Stimulated activated CD4-positive, alpha-beta T cell treated with anti-CD3 and anti-CD28 coated beads, Interleukin-12 subunit alpha, Interleukin-12 subunit beta, amount 100 ng/mL, for 24 hours (primary cell): ENCODE measurements at regions not wholly inside any gene's neighbourhood (a gene's known extent, or its start where the extent isn't known, plus 50 kb on each side); places are given as distances from the start of the nearest gene placed in this dataset.

ENCODE experiments used
- DNase-seq, 2 experiments: peaks; one replicate each; pipeline ENCODE4 v3.0.0-alpha.2; 2020; ENCODE audit warnings: low read depth in 2 of 2

DNA sequence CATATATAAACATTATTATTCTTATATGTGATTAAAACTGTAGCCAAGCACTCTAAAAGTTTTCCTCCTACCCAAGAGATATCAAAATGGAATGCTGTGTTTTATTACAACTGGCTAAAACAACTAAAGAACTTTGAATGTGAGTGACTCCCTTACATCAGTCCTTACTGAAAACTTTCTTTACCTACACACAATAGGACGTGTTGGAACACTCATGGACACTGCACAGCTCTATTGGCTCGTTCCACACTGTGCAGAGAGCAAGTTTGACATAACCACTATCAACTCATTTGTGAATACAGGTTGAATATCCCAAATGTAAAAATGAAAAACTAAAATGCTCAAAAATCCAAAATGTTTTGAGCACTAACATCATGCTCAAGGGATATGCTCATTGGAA is 650.6 kb downstream of the SLC4A3 start:
- DNase-seq, result no peak

DNA sequence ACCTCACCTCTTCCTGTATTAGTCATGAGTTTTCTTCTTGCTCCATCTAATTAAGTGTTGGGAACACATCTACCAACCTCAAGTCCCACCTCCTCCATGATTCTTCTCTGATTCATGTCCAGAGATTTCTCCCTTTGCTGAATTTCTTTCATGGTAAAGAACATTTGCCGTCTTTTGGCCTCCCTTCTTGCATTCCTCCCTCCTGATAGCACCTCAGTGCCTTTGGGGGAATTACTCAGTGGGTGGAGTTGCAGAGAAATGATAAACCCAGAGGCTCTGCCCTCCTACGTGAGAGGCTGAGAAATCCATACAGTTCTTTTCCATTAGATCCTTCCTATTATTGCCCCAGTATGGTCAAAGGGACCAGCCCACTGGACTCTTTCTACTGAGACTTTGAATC is 651.9 kb downstream of the SLC4A3 start:
- DNase-seq, result no peak

DNA sequence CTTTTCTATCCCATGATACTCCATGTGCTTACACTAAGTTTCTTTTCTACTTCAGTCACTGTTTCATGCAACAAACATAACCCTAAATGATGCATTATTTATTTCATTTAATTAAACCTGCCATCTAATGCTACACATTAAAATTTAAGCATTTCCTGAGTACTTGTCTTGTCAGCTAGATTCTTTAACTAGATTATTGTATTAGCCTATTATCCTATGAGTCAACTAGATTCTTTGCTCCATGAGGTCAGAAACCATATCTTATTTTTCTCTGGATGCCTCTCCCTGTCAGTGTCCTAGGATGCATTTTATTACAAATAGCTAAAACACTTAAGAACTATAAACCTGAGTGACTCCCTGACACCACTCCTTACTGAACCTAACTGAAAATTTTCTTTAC is 652.4 kb downstream of the SLC4A3 start:
- DNase-seq, result no peak

DNA sequence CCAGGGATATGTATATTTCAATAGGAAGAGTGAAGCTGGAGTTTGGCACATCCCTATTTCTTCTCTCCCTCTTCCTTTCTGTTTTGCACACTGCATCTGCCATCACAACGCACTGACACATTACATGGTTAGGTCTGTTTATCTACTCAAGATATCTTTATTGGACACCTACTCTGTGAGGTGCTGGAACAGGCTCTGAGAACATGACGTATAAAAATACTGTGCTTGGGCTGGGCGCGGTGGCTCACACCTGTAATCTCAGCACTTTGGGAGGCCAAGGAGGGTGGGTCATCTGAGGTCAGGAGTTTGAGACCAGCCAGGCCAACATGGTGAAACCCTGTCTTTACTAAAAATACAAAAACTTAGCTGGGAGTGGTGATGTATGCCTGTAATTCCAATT is 653.3 kb downstream of the SLC4A3 start:
- no peak for DNase-seq

DNA sequence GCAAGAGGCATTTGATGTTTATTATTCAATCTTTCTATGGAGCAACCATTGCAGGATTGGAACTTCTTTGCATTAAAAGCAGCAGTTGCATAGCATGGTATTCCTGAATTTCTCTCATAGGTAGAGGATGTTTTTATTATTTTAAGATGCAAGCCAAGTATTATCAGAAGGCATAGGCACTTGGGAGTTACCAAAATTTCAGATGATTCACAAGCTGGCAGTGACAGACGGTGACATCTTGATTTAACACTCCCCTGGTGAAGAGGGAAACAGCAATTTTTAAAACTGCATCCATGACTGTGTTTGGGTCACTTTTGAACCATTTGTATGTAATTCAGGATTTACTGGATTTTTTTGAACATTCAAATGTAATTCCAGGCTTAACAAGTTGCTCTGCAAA is 654.3 kb downstream of the SLC4A3 start:
- no peak for DNase-seq

DNA sequence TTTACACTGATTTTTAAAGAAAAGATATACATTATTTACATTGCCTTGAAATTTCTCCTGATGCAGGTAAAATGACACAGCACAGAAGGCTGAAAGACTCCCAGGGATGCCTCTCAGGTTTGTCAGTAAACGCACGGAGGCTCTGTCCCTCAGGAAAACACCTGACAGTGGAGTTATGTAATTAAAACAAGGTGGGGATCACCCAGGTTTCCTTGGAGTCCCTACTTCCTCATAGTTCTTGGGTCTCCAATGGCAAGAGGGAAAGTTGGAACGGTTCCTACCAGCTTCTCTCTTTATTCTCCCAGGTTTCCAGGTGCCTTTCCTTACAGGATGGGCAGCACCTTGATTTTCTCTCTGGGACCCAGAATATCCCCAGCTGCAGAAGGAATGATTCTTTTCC is 654.8 kb downstream of the SLC4A3 start:
- no peak for DNase-seq

DNA sequence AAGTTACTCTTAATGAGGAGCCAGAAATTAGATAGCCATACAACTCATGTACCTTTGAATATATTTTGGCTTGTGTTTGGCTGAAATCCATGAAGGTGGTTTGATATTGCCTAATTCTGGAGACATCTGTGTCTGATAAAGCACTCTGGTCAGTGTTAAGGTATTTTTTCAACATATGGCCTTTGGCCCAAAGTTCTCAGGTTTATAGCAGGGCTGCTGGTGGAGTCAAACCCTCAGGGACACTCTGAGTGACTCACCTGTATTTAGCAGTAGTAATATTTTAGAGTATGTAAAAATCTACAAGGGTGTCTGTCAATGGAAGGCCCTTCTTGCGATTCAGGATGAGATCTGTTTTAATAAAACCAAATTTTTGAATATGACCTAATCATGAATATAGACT is 666.5 kb downstream of the SLC4A3 start:
- no peak for DNase-seq

DNA sequence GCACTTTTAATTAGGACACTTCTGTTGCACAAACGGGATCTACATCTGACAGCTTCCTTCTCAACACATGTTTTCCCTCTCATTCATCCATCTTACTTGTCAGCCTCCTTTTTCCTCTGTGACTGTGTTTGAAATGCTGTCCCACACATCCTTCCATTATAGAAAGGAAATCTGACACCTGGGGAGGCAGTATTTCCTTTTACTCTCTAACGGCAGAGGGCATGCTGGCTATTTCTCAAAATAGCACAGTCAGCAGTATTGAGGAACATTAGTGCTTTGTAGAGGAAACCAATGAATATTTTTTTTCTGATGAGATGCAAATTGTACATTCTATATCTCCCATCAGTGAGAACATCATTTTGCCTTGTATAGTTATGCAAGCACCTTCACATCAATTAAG is 668.7 kb downstream of the SLC4A3 start:
- no peak for DNase-seq

DNA sequence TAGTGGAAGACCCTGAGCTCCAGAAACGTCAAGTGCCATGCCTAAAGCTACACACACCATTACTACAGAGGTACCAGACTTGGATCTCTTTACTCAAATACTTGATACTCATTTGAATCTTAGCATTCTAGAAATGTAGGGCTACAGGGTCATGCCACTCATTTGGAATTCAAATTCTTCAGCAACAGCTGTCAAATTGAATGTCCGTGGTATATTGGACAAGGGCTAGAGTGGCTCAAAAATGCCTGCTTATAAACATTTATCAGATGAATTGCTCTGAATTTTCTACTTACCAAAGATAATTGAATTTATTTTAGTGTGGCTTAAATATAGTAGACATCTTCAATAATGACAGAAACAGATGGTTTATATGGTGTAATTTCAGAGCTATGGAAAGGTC is 669.7 kb downstream of the SLC4A3 start:
- no peak for DNase-seq

DNA sequence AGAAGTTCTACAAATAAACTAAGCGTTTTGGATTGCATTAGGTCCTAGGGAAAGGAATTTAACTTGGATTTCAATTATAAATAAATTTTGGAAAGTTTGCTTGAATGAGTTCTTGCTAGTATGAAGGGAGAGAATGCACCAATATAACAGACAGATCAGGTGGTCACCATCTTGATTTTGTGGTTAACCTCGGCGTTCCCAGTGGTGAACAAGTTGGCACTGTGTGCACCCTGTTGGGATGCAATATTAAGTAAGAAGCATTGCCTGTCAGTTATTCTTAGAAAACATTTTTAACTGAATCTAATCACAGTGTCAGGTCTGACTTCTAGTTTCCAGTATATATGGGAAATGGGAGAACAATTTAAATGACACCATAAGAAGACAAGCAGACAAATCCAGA is 673.4 kb downstream of the SLC4A3 start:
- DNase-seq, result no peak

DNA sequence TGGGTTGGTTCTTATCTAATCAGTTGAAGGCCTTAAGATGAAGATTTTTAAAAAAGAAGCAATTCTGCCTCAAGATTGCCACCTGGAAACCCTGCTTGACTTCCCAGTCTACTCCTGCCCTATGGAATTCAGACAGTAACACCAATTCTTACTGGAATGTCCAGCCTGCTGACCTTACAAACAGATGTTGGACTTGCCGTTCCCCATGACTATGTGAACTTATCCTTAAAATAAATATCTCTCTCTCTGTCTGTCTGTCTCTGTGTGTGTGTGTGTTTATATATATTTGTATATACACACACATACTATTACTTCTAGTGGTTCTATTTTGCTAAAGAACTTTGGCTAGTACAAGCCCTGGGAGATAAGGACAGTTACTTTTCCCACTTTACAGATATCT is 675.3 kb downstream of the SLC4A3 start:
- DNase-seq, result no peak

DNA sequence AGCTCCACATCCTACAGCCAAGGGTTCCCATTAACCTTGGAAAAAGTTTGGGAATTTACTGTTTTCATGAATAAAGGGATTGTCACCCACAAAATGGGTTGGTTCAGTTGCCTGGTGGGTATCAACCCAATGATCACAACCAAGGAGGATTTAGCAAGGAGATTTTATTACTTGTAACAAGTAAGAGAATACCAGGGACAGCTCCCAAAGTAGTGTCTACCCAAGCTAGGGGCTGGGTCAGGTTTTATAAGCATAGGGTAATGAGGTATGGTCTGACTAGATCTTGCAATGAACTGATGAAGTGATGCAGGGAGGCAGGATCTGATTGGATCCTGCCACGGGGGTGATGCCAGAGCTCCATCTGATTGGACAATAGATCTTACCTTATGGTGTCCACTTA is 681.8 kb downstream of the SLC4A3 start:
- no peak for DNase-seq

DNA sequence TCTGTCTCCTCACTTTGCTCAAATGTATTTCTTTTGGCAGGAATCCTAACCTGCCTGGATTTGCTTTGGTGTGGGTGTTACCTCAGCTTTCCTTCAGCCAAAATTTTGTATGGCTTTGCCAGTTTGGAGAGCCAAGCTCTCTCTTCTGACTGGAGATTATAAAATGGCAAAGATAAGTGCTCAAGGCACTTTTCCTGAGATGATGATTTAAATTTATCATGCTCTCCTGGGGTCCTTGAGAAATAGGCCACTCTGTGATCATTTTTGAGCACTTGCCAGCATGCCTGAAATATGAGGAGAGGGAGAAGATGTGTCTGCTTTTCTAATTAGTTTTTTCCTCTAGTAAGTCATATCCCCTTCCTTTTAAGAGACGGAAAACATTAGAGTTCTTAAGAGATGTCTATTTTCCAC is 683.0 kb downstream of the SLC4A3 start:
- no peak for DNase-seq

DNA sequence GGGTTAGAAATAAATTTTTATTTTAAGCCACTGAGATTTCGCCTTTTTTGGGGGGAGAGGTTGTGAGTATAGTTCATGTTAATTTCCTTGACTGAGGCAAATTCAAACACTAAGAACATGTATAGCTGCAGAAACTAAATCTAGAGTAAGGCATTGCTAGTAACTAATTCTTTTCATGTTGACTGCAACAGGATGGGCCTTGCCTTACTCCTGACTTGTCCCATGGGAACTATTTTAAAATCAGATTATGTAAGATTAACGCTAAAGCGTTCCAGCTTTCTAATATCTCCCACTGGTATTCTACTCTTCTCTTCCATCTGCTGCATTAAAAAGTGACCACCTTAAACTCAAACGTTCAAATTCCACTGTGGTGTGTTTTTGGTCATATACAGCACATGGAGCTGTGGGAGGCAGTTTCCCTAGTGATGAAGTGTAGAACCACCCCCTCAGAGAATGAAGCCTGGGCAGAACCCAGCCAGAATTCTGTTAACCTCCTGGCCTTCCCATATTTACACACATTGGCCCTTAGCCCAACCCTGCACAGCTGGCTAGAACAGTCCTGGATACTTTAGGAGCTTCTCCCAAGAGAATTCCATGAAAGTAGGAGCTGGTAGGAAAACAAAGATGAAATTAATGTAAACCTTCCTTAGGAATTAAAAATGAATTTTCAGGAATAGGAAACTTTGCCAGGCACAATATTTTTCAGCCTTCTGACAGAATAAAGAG is 687.8 kb downstream of the SLC4A3 start:
- DNase-seq, result no peak

DNA sequence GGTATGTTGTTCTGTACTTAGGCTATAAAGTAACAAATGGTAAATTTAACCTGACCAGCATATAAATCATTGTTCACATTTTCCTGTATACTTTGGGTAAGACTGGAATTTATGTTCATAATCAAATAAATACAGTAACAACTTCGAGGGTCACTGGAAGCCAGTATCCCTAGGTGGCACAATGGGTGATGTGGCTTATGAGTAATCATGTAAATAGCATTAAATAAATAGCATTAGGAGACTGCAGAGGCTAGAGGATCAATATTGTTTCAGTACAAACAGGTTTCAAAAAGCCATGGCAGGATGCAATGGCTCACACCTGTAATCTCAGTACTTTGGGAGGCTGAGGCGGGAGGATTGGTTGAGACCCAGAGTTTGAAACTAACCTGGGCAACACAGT is 690.6 kb downstream of the SLC4A3 start:
- no peak for DNase-seq

DNA sequence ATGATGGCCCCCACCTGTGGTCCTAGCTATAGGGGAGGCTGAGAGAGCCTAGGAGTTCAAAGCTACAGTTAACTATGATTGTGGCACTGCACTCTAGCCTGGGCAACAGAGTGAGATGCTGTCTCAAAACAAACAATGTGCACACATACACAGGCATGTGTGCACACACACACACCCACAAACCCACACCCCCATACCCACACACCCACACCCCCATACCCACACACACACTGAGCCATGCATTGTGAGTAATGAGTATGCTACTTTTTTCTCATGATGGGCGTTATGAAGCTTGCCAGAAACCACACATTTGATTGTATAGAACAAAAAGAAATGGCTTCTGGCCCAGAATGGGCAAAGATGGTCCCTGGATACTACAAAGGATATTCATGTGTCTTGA is 691.1 kb downstream of the SLC4A3 start:
- no peak for DNase-seq

DNA sequence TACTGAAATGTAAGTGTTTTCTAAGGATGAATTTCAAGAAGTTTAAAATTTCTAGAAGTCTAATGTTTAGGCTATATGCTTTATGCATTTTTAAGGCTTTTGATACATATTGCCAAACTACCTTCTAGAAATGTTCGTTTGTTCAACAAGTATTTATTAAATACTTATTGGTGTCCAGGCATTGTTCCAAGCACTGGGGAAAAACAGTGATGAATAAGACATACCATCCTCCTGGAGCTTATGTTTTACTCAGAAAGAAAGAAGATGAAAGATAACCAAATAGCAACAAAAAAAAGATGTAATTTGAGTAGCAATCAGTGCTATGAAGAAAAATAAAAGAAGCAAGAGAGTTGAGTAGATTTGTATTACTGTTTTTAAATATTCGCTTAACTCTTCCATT is 692.9 kb downstream of the SLC4A3 start:
- no peak for DNase-seq

DNA sequence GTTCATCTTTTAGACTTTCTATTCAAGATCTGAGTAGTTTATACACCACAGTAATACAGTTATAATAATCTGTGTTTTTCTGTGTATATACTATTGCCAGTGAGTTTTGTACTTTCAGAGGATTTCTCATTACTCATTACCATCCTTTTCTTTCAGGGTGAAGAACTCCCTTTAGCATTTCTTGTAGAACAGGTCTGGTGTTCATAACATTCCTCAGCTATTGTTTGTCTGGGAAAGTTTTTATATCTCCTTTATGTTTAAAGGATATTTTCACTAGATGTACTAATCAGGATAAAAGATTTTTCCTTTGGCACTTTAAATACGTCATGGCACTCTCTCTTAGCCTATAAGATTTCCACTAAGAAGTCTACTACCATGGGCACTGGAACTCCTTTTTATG is 705.5 kb downstream of the SLC4A3 start:
- no peak for DNase-seq

DNA sequence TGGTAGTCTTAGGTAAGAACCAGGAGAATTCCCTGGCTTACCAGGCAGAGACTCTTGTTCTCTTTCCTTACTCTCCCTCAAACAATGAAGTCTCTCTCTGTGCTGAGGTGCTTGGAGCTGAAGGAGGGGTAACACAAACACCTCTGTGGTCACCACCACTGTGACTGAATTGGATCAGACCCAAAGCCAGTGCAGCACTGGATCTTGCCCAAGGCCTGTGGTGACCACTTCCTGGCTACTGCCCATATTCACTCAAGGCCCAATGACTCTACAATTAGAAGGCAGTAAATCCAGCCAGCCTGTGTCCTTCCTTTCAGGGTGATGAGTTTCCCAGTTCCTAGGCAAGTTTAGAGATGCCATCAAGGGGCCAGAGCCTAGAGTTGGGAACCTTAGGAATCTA is 706.8 kb downstream of the SLC4A3 start:
- no peak for DNase-seq

DNA sequence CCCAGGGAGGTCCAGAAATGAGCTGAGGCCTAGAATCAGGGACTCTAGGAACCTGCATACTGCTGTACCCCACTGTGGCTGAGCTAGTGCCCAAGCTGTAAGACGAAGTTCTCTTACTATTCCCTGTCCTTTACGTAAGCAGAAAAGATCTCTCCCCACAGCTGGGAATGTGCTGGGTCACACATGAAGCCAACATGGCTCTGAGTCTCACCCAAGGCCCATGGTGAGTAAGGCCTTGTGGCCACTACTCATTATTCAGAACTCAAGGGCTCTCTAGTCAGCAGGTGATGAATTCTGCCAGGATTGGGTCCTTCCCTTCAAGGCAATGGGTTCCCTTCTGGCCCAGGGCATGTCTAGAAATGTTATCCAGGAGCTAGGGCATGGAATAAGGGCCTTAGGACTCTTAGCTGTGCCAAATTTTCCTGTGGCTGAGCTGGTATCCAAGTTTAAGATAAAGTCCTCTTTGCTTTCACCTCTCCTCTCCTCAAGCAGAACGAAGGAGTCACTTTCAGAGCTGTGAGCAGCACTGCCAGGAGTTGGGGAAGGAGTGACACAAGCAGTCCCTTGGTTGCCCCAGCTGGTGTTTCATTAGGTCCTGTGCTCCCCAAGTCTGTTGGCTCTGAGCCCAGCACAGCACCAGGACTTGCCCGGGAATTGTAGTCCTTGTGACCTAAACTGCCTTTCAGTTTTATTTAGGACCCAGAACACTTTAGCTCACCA is 707.6 kb downstream of the SLC4A3 start:
- no peak for DNase-seq

DNA sequence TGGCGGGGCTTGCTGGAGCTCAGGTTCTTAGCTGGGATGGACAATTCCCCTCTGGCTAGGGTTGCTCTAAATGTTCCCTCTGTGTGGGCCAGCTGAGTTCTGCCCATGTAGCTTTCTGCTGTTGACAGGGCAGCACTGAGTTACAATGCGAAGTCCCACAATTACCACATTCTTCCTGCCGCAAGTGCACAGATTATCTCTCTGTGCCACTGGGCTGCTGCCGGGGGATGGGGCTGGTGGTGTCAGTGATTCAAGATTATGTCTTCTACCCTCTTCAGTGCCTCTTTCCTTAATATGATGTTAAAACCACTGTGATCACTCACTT is 708.1 kb downstream of the SLC4A3 start:
- no peak for DNase-seq

DNA sequence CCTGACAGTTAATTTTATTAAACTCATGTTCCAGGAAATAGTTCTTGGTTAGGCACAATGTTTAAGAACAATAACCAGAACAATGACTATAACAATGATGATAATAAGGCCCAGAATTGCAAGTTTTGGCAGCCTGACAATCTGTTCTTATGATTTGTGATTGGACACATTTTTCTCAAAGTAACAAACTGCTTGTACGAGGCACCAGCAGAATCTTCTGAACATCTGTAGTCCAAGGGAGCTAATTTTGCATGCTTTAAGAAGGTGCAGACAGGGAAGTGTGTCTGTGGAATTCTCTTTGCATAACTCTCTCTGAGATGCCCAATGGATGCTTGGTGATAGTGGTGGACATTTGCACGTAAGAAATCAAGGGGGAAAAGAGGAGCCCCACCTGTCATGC is 709.3 kb downstream of the SLC4A3 start:
- DNase-seq, result no peak

DNA sequence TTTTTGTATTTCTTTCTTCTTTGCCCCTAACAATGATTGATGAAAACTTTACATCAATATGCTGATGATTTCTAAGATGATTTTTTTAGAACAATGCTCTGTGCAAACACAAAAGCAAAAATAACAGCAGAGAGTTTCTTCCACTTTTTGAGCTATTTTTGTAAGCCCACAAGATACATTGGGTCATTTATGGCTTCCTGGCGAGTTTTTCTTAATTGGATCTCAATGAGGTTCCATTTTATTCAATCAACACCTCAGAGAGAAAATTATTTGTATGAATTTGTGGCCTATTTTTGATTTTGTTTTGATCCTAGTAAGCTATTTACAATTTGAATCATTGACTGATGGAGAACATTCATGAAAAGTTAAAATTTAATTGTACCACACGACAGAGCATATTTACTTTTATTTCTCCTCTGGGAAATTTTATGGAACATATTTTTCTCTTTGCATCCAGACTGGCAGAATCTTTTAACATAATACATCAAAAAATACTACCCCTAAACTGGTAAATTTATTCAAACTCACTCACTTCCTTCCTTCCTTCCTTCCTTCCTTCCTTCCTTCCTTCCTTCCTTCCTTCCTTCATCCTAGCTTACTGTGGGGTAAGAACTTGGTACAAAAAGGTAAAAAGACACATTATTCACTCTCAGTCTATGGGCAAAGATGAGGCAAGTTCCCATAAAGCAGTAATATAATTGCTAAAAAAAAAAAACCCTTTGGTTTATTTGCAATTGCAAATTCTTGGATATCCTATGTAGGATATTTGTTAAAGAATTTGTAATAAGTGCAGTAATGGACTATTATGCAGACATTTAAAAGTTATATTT is 710.4 kb downstream of the SLC4A3 start:
- no peak for DNase-seq
